Gastroesophageal sphincter (tissue), 3 donors: ENCODE measurements at regions not wholly inside any gene's neighbourhood (a gene's known extent, or its start where the extent isn't known, plus 50 kb on each side); places are given as distances from the start of the nearest gene placed in this dataset.

ENCODE experiments used
- POLR2AphosphoS5 ChIP-seq: sonication (generic); formaldehyde crosslinking; IDR thresholded peaks from one replicate; pipeline ENCODE4 v1.6.1; 2017; ENCODE audit warnings: antibody characterized with exemption
- TF ChIP-seq, protein P1 (sequence below), 4 experiments: fragments of 200-600 bp in 2 of 4; fragments of 450-650 bp in 2 of 4; sonication (generic) in 1 of 4; IDR thresholded peaks; one replicate each; pipeline ENCODE4 v1.5.1; 2017 to 2019; ENCODE audit warnings: antibody characterized with exemption in 4 of 4, mild to moderate bottlenecking in 2 of 4, moderate library complexity in 2 of 4

DNA sequence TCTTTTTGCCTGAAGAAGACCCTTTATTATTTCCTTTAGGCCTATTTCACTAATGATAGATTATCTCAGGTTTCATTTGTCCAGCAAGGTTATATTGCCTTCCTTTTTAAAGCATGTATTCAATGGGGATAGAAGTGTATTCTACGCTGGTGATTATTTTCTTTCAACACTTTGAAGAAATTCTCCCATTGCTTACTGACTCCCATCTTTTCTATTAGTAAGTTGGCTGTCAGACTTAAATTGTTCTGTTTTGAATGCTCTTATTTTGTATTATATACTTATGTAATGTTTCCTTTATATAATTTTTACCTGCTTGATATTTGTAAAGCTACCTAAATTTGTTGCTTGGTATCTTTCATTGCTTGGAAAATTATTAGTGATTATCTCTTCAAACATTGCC, 445.1 kb upstream of the RASGRP1 start:
- TF ChIP-seq, protein P1, sequence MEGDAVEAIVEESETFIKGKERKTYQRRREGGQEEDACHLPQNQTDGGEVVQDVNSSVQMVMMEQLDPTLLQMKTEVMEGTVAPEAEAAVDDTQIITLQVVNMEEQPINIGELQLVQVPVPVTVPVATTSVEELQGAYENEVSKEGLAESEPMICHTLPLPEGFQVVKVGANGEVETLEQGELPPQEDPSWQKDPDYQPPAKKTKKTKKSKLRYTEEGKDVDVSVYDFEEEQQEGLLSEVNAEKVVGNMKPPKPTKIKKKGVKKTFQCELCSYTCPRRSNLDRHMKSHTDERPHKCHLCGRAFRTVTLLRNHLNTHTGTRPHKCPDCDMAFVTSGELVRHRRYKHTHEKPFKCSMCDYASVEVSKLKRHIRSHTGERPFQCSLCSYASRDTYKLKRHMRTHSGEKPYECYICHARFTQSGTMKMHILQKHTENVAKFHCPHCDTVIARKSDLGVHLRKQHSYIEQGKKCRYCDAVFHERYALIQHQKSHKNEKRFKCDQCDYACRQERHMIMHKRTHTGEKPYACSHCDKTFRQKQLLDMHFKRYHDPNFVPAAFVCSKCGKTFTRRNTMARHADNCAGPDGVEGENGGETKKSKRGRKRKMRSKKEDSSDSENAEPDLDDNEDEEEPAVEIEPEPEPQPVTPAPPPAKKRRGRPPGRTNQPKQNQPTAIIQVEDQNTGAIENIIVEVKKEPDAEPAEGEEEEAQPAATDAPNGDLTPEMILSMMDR (IDR thresholded peaks at IDR 0.05) = no peak
- no peak for TF ChIP-seq POLR2AphosphoS5
